HG02678 (cell line): ENCODE measurements at regions not wholly inside any gene's neighbourhood (a gene's known extent, or its start where the extent isn't known, plus 50 kb on each side); places are given as distances from the start of the nearest gene placed in this dataset.

Experiments
- ATAC-seq: cut with Tn5 transposase; IDR thresholded peaks from one replicate; pipeline ENCODE4 v1.9.1; 2021; ENCODE audit warnings: mild to moderate bottlenecking, moderate library complexity; ENCODE audit not compliant: unreplicated experiment

DNA sequence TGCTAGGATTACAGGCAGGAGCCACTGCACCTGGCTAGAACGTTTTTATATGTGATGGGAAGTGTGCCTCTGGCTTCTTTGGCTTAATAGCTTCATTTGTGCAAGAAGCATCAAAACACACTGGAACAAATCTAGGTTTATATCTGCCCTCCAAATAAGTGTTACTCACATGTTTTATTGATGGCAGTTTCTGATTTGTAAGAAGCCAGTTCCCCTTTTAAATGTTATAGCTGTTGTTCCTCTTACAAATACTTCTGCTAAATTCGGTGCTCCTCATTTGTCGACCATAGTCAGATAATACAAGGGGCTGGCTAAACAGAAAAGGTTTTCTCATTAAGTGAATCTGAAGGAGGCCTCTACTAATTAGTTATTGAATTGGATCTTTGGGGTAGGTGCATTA is 307.1 kb upstream of the SEMA6D start:
- ATAC-seq, result no peak

DNA sequence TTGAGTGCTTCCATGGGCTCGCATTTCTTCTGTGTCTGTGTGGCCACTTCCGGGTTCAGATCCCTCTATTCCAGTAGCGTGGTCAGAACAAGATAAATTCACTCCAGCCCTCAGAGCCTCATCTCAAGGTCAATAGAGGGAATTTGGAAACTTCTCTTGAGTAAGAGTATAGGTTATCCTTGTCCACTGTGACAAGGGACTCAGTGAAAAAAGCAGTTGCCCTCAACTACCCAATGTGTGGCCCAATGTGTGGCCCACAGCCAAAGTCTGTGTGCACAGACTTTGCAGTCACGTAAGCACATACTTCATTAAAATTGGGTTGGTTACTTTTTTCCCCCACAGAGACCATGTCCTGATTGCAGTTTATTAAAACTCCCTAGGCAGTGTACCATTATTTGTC is 305.6 kb upstream of the SEMA6D start:
- no peak for ATAC-seq

DNA sequence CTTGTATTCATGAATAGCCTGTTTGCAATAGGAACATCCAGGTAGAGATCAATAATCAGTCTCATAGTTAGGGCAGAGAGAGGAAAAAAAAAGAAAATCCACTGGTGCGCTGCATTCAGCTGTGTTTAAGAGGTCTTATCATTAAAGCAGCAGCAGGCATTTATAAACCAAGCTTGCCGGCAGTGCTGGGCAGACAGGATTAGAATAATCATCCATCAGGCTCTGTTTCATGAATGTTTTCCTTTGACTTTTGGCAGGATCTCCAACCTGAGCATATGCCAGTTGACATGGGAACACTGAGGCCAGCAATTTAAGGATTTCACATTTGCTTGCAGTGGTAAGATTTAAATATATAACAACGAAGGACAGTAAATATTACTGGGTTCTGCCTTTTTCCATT is 305.2 kb upstream of the SEMA6D start:
- ATAC-seq, result no peak

DNA sequence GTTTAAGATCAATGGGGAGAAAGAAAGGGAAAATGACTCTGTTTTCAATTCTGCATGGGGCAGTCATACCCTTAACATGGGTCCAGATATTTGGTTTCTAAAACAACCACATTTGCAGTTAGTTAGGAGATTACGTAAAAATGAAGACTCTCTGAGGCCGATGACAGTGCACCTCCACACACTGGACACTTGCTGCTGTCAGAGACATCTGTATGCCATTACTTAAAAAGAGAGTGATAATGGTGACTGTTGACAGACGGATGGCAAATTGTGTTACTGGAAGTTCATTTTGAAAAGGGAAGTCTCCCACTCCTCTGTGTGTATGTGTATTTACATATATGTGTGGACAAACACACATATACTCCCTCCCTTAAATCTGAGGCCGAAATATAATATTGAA is 304.5 kb upstream of the SEMA6D start:
- no peak for ATAC-seq

- ATAC-seq, result no peak
These were observed 303.1 kb upstream of the SEMA6D start for GRCh38 chr15:47414207-47414606.

GRCh38 chr15:47415539-47415971 is 301.8 kb upstream of the SEMA6D start:
- ATAC-seq, result no peak

DNA sequence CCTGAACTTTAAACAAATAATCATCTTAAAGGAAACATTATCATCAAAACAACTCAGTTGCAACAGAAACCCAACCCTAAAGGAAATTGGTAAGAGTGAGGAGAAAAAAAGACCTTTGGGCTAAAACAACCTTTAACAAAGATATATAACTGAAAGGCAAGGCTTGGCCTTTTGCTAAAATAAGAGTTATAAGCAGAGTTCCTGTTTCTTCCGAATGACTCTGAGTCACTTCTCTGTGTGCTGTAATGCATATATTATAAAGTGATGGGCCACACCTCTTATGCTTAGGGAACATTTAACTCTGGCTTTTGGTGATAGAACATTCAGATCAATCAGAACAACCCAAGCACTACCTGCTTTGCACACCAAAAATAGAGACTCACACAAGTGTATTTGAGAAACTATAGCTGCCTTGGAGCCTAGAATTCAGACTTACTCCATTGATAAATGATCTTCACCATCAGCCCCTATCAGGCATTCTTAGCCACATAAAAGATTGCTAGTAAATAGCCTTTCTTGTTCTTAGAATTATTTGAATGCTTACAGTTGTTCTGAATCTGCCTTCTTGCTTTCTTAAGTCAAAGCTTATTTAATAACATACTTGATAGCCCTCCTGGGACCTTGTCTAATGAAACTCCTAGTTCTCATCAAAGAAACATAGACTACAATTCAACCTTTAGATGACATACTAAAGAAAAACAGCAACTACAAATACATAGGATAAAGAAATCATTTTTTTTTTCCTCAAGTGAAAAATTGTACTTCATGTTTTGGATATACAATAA is 294.2 kb upstream of the SEMA6D start:
- ATAC-seq, result no peak

DNA sequence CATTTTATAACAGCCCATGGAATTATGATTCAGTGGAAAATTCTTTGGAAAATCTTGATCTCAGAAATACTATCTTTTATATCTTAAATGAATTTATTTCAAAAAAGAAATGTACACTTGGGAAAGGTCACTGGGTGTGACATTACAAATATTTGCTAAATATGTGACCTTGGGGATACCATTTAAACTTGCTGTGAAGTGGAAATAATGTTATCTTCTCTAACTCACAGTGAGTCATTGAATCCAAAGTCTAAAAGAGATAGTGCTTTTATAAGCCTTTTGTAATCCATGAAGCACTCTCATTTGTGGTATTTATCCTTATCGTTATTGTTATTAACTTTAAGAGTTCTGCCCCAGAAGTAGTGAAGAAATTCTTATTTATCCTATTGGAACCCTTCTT is 289.8 kb upstream of the SEMA6D start:
- ATAC-seq, result no peak

DNA sequence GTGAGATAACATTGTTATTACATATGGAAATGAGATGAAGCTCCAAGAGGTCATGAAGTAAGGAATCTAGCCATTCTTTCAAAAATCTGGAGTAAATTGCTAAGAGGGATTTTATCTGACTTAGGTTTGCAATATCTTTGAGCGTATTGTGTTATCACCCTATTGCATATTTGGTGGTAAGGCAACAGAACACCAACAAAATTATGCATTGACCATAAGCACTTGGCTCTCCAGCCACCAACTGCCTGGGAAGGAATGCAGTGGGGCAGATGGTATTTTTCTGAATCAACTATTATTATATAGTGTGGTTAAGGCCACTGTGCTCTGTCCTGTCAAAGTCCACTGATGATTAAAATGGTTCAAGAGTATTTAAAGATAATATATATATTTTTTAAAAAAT is 287.9 kb upstream of the SEMA6D start:
- ATAC-seq, result no peak

- ATAC-seq, result no peak
These were observed 285.8 kb upstream of the SEMA6D start for GRCh38 chr15:47431501-47431900.

GRCh38 chr15:47432826-47433225 is 284.5 kb upstream of the SEMA6D start:
- ATAC-seq, result no peak

GRCh38 chr15:47434596-47434995 is 282.7 kb upstream of the SEMA6D start:
- no peak for ATAC-seq

DNA sequence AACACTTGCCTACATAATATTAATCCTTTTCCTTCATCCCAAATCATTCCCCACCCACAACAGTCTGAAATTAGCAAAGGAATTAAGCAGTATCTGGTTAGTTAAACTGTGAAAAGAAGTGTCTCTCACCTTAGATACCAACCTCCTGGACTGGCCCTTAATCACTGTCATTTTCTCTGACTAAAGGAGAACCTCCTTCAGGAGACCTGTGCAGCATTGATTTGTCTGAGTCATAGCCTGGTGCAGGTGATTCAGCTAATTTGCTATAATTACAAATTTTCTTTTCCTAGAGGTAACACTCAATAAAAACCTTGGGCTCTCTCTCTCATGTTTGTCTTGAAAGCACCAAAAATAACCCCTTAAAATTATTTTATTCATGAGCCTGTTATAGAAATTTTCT is 279.8 kb upstream of the SEMA6D start:
- ATAC-seq, result no peak

- ATAC-seq, result no peak
These were observed 277.9 kb upstream of the SEMA6D start for GRCh38 chr15:47439146-47440111.

- no peak for ATAC-seq
These were observed 274.9 kb upstream of the SEMA6D start for GRCh38 chr15:47442371-47442770.

- ATAC-seq, result no peak
These were observed 273.5 kb upstream of the SEMA6D start for GRCh38 chr15:47443839-47444238.

GRCh38 chr15:47445723-47446392 is 271.4 kb upstream of the SEMA6D start:
- no peak for ATAC-seq

- no peak for ATAC-seq
These were observed 256.3 kb upstream of the SEMA6D start for GRCh38 chr15:47460795-47461573.

DNA sequence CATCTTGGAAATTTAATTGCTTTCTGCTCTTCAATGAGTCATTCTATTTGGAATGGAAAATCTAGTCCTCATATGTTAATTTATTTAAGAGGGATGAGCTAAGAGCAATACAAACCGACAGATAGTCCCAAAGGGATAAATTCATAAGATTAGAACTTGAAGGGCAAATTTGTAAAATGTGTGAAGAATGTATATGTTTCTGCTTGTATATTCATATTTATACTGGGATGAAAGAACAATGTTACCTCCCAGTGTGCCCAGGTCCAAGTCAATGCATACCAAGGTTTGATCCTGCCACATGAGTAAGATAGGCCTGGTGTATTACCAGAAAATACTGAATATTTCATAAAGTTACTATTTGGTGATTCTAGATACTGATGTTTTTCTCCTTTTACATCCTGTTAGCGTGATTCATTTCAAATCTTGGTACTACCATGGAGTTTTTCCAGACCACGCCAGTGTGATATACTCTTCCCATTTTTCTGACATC is 255.6 kb upstream of the SEMA6D start:
- no peak for ATAC-seq

DNA sequence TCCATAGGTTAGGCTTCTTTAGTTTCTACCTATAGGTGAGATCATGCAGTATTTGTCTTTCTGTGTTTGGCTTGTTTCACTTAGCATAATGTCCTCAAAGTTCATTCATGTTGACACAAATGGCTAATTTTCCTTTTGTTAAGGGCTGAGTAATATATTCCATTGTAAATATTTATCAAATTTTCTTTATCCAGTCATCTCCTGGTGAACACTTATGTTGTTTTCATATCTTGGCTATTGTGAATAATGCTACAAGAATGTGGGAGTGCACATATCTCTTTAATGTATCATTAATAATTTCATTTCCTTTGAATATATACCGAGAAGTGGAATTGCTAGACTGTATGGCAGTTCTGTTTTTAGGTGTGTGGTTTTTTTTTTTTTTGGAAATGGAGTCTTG is 250.9 kb upstream of the SEMA6D start:
- ATAC-seq, result no peak
